OCI-LY3 (cell line): ENCODE measurements at regions not wholly inside any gene's neighbourhood (a gene's known extent, or its start where the extent isn't known, plus 50 kb on each side); places are given as distances from the start of the nearest gene placed in this dataset.

Experiments used
- EZH2phosphoT487 ChIP-seq: fragments of 200-600 bp; shearing (Covaris generic); IDR thresholded peaks from 2 replicates; pipeline ENCODE4 v1.6.1; 2018; ENCODE audit warnings: antibody characterized with exemption, mixed run types, low read depth
- TF ChIP-seq, protein P1 (sequence below): fragments of 200-600, 300-600 bp; sonication (generic); IDR thresholded peaks from 2 replicates; pipeline ENCODE4 v1.5.1; 2014; ENCODE audit warnings: antibody characterized with exemption, low read length, low read depth

DNA sequence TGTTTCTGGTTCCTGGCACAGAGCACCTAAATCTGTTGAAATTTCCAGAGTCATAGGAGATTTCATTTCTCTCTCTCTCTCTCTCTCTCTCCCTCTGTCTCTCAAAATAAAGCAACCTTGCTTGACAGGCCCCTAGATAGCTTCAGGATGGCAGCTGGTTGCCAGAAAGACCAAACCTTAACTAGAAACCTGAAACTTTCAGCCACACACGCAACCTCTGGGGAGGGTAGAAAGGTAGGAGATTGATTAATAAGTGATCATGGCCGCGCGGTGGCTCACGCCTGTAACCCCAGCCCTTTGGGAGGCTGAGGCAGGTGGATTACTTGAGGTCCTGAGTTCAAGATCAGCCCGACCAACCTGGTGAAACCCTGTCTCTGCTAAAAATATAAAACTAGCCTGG, 1885.4 kb upstream of the CELF4 start:
- TF ChIP-seq, protein P1, sequence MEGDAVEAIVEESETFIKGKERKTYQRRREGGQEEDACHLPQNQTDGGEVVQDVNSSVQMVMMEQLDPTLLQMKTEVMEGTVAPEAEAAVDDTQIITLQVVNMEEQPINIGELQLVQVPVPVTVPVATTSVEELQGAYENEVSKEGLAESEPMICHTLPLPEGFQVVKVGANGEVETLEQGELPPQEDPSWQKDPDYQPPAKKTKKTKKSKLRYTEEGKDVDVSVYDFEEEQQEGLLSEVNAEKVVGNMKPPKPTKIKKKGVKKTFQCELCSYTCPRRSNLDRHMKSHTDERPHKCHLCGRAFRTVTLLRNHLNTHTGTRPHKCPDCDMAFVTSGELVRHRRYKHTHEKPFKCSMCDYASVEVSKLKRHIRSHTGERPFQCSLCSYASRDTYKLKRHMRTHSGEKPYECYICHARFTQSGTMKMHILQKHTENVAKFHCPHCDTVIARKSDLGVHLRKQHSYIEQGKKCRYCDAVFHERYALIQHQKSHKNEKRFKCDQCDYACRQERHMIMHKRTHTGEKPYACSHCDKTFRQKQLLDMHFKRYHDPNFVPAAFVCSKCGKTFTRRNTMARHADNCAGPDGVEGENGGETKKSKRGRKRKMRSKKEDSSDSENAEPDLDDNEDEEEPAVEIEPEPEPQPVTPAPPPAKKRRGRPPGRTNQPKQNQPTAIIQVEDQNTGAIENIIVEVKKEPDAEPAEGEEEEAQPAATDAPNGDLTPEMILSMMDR = no peak
- TF ChIP-seq EZH2phosphoT487 = no peak
